OCI-LY1 (cell line): ENCODE measurements at regions not wholly inside any gene's neighbourhood (a gene's known extent, or its start where the extent isn't known, plus 50 kb on each side); places are given as distances from the start of the nearest gene placed in this dataset.

Experiments
- H2AFZ ChIP-seq: fragments of 200-600 bp; sonication (generic), shearing (Covaris generic); 2 replicates; pipeline ENCODE4 v1.6.0; 2014; ENCODE audit warnings: antibody characterized with exemption, mild to moderate bottlenecking, low read length
- H3F3A ChIP-seq: fragments of 200-600 bp; sonication (generic), shearing (Covaris generic); 2 replicates; pipeline ENCODE4 v1.6.0; 2014; ENCODE audit warnings: mild to moderate bottlenecking, antibody characterized with exemption, low read length, moderate library complexity; ENCODE audit not compliant: insufficient read depth
- H3K27ac ChIP-seq: fragments of 200-600 bp; sonication (generic); 2 replicates; pipeline ENCODE4 v1.5.1; 2014; ENCODE audit warnings: low read length, mixed run types, mild to moderate bottlenecking, low read depth; ENCODE audit not compliant: poor library complexity, severe bottlenecking
- H3K27me3 ChIP-seq: fragments of 200-600 bp; sonication (generic); 2 replicates; pipeline ENCODE4 v1.6.0; 2014; ENCODE audit warnings: antibody characterized with exemption, mild to moderate bottlenecking, low read length, moderate library complexity; ENCODE audit not compliant: insufficient read depth
- H3K36me3 ChIP-seq: fragments of 200-600 bp; sonication (generic); 2 replicates; pipeline ENCODE4 v1.6.1; 2014; ENCODE audit warnings: mild to moderate bottlenecking, antibody characterized with exemption, low read length, moderate library complexity, mixed read lengths; ENCODE audit not compliant: insufficient read depth
- H3K4me1 ChIP-seq: fragments of 200-600 bp; sonication (generic); 2 replicates; pipeline ENCODE4 v1.5.1; 2014; ENCODE audit warnings: mild to moderate bottlenecking, low read length, moderate library complexity; ENCODE audit not compliant: insufficient read depth, severe bottlenecking
- H3K4me2 ChIP-seq: fragments of 200-600 bp; sonication (generic), shearing (Covaris generic); 2 replicates; pipeline ENCODE4 v1.6.1; 2014; ENCODE audit warnings: low read length
- H3K4me3 ChIP-seq: fragments of 200-600 bp; sonication (generic); 2 replicates; pipeline ENCODE4 v1.5.1; 2014; ENCODE audit warnings: low read length, low read depth, mild to moderate bottlenecking, mixed read lengths; ENCODE audit not compliant: poor library complexity, severe bottlenecking
- H3K79me2 ChIP-seq: fragments of 200-600 bp; shearing (Covaris generic); 2 replicates; pipeline ENCODE4 v1.6.1; 2016; ENCODE audit warnings: mixed run types, low read length, mixed read lengths; ENCODE audit not compliant: insufficient read depth
- H3K9ac ChIP-seq: fragments of 200-600 bp; sonication (generic), shearing (Covaris generic); 2 replicates; pipeline ENCODE4 v1.6.1; 2014; ENCODE audit warnings: mild to moderate bottlenecking, low read length, mixed read lengths
- H3K9me2 ChIP-seq: fragments of 200-600 bp; sonication (generic), shearing (Covaris generic); 2 replicates; pipeline ENCODE4 v1.6.1; 2014; ENCODE audit warnings: low read depth, mild to moderate bottlenecking, low read length, mixed read lengths
- H3K9me3 ChIP-seq: fragments of 200-600 bp; shearing (Covaris generic); 2 replicates; pipeline ENCODE4 v1.6.1; 2014; ENCODE audit warnings: low read length, mixed read lengths
- H4K20me1 ChIP-seq: fragments of 200-600 bp; sonication (generic), shearing (Covaris generic); 2 replicates; pipeline ENCODE4 v1.6.0; 2016; ENCODE audit warnings: mild to moderate bottlenecking, low read length; ENCODE audit not compliant: insufficient read depth
- EZH2 ChIP-seq: fragments of 200-600 bp; sonication (generic), shearing (Covaris generic); IDR thresholded peaks from 2 replicates; pipeline ENCODE4 v1.8.0; 2017; ENCODE audit warnings: borderline replicate concordance, mixed run types, mild to moderate bottlenecking, antibody characterized with exemption, low read length, moderate library complexity, mixed read lengths
- TF ChIP-seq, protein P1 (sequence below): fragments of 200-600 bp; sonication (generic), shearing (Covaris generic); IDR thresholded peaks from 2 replicates; pipeline ENCODE4 v1.5.1; 2017; ENCODE audit warnings: mild to moderate bottlenecking, antibody characterized with exemption, low read length, moderate library complexity, mixed read lengths

DNA sequence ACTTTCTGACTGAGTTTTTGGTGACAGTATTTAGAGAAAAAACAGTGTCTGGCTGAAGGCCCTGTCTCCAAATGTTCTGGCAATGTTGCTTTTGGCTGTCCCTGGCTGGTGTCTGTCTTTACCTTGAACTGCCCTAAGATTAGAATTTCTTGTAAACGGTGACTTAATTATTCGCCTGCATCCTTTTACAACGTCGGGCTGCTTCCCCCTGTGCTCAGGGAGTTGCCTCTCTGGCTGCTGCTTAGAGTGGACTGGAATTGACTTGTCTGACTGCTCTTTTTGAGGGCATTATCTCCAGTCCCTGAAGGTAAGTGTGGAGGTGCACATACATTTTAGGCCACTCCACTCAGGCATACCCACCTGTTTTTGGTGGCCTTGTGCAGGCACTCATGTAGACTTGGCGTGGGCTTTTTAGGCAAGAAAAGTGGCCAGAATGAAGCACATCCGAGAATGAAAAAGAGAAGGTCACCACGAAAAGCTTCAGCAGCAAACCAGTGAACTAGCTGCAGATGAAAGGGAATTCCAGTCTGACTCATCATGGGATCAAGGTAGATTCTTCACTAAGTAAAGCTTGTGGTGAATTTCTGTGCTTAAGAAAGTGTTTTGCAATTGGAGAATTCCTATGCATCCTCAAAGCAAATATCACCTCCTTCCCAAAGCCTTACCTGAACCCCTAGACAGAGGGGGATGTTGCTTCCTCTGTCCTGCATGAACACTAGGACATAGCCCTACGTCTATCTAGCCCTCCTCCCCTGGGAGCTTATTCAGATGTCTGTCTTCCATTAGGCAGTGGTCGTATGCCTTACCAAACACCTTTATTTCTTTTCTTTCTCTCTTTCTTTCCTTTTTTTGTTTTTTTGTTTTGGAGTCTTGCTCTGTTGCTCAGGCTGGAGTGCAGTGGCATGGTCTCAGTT lies 230.3 kb upstream of the TRIB2 start:
- H4K20me1 ChIP-seq: no peaks in the 10 kb centered on the region
- no peaks in the 10 kb centered on the region for H3F3A ChIP-seq
- H3K27ac ChIP-seq: peak overlapping the region; percentile 69
- H3K9me3 ChIP-seq: no peaks in the 10 kb centered on the region
- no peaks in the 10 kb centered on the region for H3K79me2 ChIP-seq
- peaks cover 31% of the 10 kb centered on the region for H3K4me1 ChIP-seq
- H3K4me2 ChIP-seq: peak overlapping the region; percentile 54; the same call in 1 of the 2 replicates
- no peaks in the 10 kb centered on the region for H3K9me2 ChIP-seq
- H3K27me3 ChIP-seq: no peaks in the 10 kb centered on the region
- H2AFZ ChIP-seq: no peak overlapping the region
- no peaks in the 10 kb centered on the region for H3K36me3 ChIP-seq
- H3K4me3 ChIP-seq: no peak overlapping the region
- TF ChIP-seq, protein P1, sequence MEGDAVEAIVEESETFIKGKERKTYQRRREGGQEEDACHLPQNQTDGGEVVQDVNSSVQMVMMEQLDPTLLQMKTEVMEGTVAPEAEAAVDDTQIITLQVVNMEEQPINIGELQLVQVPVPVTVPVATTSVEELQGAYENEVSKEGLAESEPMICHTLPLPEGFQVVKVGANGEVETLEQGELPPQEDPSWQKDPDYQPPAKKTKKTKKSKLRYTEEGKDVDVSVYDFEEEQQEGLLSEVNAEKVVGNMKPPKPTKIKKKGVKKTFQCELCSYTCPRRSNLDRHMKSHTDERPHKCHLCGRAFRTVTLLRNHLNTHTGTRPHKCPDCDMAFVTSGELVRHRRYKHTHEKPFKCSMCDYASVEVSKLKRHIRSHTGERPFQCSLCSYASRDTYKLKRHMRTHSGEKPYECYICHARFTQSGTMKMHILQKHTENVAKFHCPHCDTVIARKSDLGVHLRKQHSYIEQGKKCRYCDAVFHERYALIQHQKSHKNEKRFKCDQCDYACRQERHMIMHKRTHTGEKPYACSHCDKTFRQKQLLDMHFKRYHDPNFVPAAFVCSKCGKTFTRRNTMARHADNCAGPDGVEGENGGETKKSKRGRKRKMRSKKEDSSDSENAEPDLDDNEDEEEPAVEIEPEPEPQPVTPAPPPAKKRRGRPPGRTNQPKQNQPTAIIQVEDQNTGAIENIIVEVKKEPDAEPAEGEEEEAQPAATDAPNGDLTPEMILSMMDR: no peak
- H3K9ac ChIP-seq: no peak overlapping the region; the same call in 1 of the 2 replicates

GRCh38 chr2:12487253-12488004 lies 229.3 kb upstream of the TRIB2 start:
- no peaks in the 10 kb centered on the region for H3K9me2 ChIP-seq
- no peak overlapping the region for H2AFZ ChIP-seq

More at GRCh38 chr2:12487253-12488004, 229.3 kb upstream of the TRIB2 start:
- Histone ChIP-seq H3K9ac (peak overlapping the region; percentile 10; the same call in 1 of the 2 replicates), H3K27ac (peak overlapping the region; percentile 69), H3K36me3 (no peaks in the 10 kb centered on the region), H3K4me3 (no peak overlapping the region), H3K79me2 (no peaks in the 10 kb centered on the region), H3K9me3 (no peaks in the 10 kb centered on the region), H3K27me3 (no peaks in the 10 kb centered on the region), H4K20me1 (no peaks in the 10 kb centered on the region), H3K4me2 (peak overlapping the region; percentile 54; the same call in 1 of the 2 replicates), H3F3A (no peaks in the 10 kb centered on the region), H3K4me1 (peaks cover 31% of the 10 kb centered on the region)
- TF ChIP-seq EZH2: no peak
- TF ChIP-seq, protein P1: no peak
